ENCODE measurements at regions not wholly inside any gene's neighbourhood (a gene's known extent, or its start where the extent isn't known, plus 50 kb on each side); places are given as distances from the start of the nearest gene placed in this dataset.
"Not testable (repeated sequence)": the region's sequence is repeated elsewhere in the genome, so short reads cannot be mapped to it uniquely, and the experiment has no call there.

DNA sequence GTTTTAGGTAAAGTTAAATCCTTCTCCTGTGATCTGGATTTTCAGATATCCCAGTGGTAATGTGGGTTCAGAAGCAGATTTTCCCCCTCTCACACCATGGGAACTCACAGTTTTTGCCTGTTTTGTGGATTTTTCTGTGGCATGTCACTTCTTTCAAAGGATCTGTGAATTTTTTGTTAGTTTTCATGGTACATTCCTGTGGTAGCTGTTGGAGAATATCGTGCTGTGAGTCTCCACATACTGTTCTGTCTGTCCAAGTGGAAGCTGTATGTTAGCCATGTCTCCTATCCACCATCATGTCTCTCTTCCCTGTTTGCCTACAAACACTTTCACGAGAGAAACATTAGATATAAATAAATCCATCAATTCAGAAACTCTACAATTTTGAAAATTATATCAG lies 378.7 kb upstream of the ADGRB3 start:
- DNase-seq (ENCODE audit: low spot score) = no peak
- H3K9me3 Mint-ChIP-seq = peaks cover 37% of the 10 kb centered on the region
- no peaks in the 10 kb centered on the region for H3K36me3 Mint-ChIP-seq (ENCODE audit: low read depth)

DNA sequence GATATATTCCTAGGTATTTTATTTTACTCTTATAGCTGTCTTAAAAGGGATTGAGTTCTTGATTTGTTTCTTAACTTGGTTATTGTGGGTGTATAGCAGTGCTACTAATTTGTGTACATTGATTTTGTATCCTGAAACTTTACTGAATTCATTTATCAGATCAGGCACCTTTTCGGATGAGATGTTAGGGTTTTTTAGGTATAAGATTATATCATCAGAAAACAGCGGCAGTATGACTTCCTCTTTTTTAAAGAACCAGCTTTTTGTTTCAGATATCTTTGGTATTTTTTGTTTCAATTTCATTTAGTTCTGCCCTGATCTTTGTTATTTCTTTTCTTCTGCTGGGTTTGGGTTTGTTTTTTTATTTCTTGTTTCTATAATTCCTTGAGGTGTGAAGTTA lies 382.4 kb upstream of the ADGRB3 start:
- H3K4me1 Mint-ChIP-seq (ENCODE audit: low read depth) = no peaks in the 10 kb centered on the region
- DNase-seq (ENCODE audit: low spot score) = no peak
- no peak overlapping the region for H3K27ac Mint-ChIP-seq
- H3K9me3 Mint-ChIP-seq = peaks cover 26% of the 10 kb centered on the region
- no peak overlapping the region for H3K4me3 Mint-ChIP-seq (ENCODE audit: low read depth)
- intact Hi-C loops (cut with micrococcal nuclease) = no loop called here
- no peaks in the 10 kb centered on the region for H3K36me3 Mint-ChIP-seq (ENCODE audit: low read depth)
- H3K27me3 Mint-ChIP-seq (ENCODE audit: low read depth) = no peaks in the 10 kb centered on the region

More for the DNA sequence above, 378.7 kb upstream of the ADGRB3 start:
- intact Hi-C loops (cut with micrococcal nuclease) = no loop called here
- Mint-ChIP-seq H3K4me3 (ENCODE audit: low read depth) (no peak overlapping the region), H3K27ac (no peak overlapping the region), H3K27me3 (ENCODE audit: low read depth) (no peaks in the 10 kb centered on the region), H3K4me1 (ENCODE audit: low read depth) (no peaks in the 10 kb centered on the region)

DNA sequence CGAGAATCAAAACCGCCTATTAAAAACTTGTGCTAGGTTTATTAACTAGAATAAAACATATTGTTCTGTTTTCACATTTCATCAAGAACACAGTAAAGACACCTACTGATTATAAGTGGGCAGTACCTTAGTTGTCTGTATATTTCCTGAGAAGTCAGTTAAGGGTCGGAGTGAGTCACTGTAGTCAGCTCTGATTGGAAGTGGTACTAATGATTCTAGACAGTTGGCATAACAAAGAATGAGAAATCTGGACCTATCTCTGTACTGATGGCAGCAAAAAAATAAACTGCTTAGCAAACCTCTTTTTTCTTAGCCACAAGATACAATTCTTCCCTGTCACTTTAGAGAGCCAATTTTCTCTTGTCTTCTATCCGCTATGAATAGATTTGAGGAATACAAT lies 387.3 kb upstream of the ADGRB3 start:
- Mint-ChIP-seq H3K36me3 (ENCODE audit: low read depth) (no peaks in the 10 kb centered on the region), H3K4me1 (ENCODE audit: low read depth) (no peaks in the 10 kb centered on the region), H3K4me3 (ENCODE audit: low read depth) (no peak overlapping the region), H3K27me3 (ENCODE audit: low read depth) (no peaks in the 10 kb centered on the region), H3K27ac (no peak overlapping the region), H3K9me3 (peaks cover 14% of the 10 kb centered on the region)
- intact Hi-C loops (cut with micrococcal nuclease) = no loop called here
- no peak for DNase-seq (ENCODE audit: low spot score)

DNA sequence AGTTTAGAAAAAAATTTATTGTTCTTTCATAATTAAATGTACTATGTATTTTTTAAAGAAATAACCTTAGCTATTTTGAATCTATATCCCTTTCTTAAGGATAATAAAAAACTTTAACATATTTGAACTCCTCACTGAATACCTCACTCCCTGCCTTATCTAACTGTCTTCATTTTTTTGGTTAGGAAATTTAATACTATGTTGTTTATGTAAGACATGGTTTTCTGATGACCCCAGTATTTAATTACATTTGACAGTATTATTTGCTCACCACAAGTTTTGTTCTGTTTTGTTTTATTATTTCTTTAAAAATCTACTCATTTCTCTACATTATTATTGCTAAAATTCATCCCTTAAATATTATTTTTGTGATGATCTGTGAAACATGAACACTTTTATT lies 394.4 kb upstream of the ADGRB3 start:
- Mint-ChIP-seq H3K4me3 (ENCODE audit: low read depth) (no peak overlapping the region), H3K36me3 (ENCODE audit: low read depth) (no peaks in the 10 kb centered on the region), H3K9me3 (peaks cover 14% of the 10 kb centered on the region), H3K4me1 (ENCODE audit: low read depth) (no peaks in the 10 kb centered on the region), H3K27me3 (ENCODE audit: low read depth) (no peaks in the 10 kb centered on the region), H3K27ac (no peak overlapping the region)
- intact Hi-C loops (cut with micrococcal nuclease) = no loop called here
- no peak for DNase-seq (ENCODE audit: low spot score)

DNA sequence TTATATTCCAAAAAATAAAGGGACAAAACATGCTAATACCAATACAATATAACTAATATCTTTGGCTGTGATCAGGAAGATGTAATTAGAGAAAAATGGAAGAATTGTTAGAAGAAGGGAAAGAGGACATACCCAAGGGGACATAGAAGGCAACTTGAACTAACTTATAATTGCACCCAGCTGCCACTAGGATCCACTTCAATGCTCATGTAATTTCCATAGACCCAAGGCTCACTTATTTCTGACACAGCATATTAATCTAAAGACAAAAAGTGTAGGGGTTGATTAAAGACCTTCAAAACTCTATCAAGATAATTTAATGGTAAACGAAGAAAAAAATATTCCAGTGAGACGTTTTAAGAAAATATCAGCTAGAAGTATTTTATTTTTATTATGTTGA lies 396.0 kb upstream of the ADGRB3 start:
- Mint-ChIP-seq H3K9me3 (peaks cover 7% of the 10 kb centered on the region), H3K4me1 (ENCODE audit: low read depth) (no peaks in the 10 kb centered on the region)

DNA sequence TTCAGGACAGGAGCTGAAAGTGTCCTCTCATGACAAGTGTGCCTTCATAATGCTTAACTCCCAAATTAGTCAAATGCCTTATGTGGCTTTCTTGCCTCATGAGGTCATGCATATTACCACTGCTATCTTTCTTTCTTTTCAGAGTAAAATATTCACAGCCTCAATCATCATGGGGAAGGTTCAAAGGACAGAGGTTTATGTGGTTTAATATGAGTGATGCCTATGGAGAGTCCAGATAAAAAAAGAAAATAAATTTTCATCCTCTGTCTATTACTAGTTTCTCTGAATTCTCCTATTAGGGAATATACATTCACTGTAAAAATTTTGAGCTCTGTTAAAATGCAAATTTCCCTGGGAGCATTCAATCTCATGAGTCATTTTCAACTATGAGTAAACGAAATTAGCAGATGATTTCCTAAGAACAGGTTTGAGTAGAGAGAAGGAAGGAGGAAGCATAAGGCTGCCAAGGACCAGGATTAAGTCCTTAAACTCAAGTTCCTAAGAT lies 396.9 kb upstream of the ADGRB3 start:
- no peak for DNase-seq (ENCODE audit: low spot score)
- Mint-ChIP-seq H3K27ac (no peak overlapping the region), H3K9me3 (peaks cover 8% of the 10 kb centered on the region), H3K27me3 (ENCODE audit: low read depth) (no peaks in the 10 kb centered on the region), H3K4me1 (ENCODE audit: low read depth) (no peaks in the 10 kb centered on the region), H3K36me3 (ENCODE audit: low read depth) (no peaks in the 10 kb centered on the region), H3K4me3 (ENCODE audit: low read depth) (no peak overlapping the region)
- intact Hi-C loops (cut with micrococcal nuclease) = no loop called here

More for the DNA sequence above, 396.0 kb upstream of the ADGRB3 start:
- Mint-ChIP-seq H3K27ac (no peak overlapping the region), H3K27me3 (ENCODE audit: low read depth) (no peaks in the 10 kb centered on the region), H3K4me3 (ENCODE audit: low read depth) (no peak overlapping the region), H3K36me3 (ENCODE audit: low read depth) (no peaks in the 10 kb centered on the region)
- no peak for DNase-seq (ENCODE audit: low spot score)
- intact Hi-C loops (cut with micrococcal nuclease) = no loop called here

DNA sequence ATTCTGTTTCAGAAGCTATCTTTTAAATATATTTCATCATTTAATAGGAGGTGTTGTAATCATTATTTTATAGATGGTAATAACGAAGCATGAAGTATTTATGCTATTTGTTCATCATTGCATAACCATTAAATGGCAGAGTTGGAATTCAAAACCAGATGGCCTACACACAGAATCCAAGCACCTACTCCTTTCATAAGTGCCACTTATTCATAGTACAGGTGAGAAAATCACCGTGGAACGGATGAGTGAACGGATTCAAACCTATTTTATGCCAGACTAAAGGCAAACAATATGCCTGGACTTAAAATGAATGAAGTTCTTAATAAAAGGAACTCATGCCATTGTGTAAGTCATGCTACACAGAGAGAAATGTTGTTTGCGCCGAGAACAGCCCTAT lies 397.9 kb upstream of the ADGRB3 start:
- no peaks in the 10 kb centered on the region for H3K27me3 Mint-ChIP-seq (ENCODE audit: low read depth)
- intact Hi-C loops (cut with micrococcal nuclease) = no loop called here
- no peaks in the 10 kb centered on the region for H3K4me1 Mint-ChIP-seq (ENCODE audit: low read depth)
- H3K36me3 Mint-ChIP-seq (ENCODE audit: low read depth) = no peaks in the 10 kb centered on the region
- peaks cover 3% of the 10 kb centered on the region for H3K9me3 Mint-ChIP-seq
- DNase-seq (ENCODE audit: low spot score) = no peak
- no peak overlapping the region for H3K27ac Mint-ChIP-seq
- no peak overlapping the region for H3K4me3 Mint-ChIP-seq (ENCODE audit: low read depth)

DNA sequence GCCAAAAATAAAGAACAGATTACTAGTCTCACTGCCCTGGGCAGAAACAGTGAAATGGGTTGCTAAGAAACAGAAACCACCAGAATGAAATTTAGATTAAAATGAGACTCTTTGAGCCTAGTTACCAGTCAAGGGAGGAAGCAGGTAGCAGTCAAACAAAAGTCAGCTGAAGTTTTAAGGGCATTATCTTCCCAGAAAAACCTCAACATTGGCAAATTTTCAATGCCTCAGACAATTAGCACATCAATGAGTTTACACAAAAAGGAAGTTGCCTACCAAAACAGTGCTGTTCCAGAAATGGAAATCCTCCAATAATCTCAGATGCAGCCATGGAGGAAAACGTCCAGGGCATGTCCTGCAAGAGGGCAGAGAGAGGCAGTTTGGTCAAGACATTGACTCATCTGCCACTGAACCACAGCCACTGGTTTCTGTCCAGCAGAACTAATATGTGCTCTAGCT lies 399.7 kb upstream of the ADGRB3 start:
- H3K9me3 Mint-ChIP-seq = peaks cover 3% of the 10 kb centered on the region
- H3K36me3 Mint-ChIP-seq (ENCODE audit: low read depth) = no peaks in the 10 kb centered on the region
- H3K27me3 Mint-ChIP-seq (ENCODE audit: low read depth) = no peaks in the 10 kb centered on the region
- H3K4me3 Mint-ChIP-seq (ENCODE audit: low read depth) = no peak overlapping the region
- intact Hi-C loops (cut with micrococcal nuclease) = no loop called here
- DNase-seq (ENCODE audit: low spot score) = no peak
- H3K27ac Mint-ChIP-seq = no peak overlapping the region
- H3K4me1 Mint-ChIP-seq (ENCODE audit: low read depth) = no peaks in the 10 kb centered on the region

DNA sequence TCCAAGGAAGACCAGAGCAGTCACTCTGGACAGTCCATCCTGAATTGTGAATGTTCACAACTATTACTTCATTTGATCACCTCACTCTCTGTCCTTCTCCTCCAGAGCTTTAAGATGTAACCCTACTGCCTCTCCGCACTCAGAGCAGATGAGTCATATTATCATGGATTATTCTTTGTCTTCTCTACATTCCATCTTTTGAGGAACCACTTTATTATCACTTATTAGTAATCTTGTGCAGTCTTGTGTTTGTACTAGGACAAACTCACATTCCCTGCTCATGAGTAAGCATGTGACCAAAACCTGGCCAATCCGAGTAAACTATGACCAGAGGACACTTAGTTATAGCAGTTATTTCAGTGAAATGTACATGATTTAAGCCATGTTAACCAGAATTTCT lies 401.5 kb upstream of the ADGRB3 start:
- H3K4me3 Mint-ChIP-seq (ENCODE audit: low read depth) = no peak overlapping the region
- intact Hi-C loops (cut with micrococcal nuclease) = no loop called here
- H3K9me3 Mint-ChIP-seq = peaks cover 3% of the 10 kb centered on the region
- no peaks in the 10 kb centered on the region for H3K27me3 Mint-ChIP-seq (ENCODE audit: low read depth)
- no peak overlapping the region for H3K27ac Mint-ChIP-seq
- no peaks in the 10 kb centered on the region for H3K4me1 Mint-ChIP-seq (ENCODE audit: low read depth)
- no peak for DNase-seq (ENCODE audit: low spot score)
- H3K36me3 Mint-ChIP-seq (ENCODE audit: low read depth) = no peaks in the 10 kb centered on the region

DNA sequence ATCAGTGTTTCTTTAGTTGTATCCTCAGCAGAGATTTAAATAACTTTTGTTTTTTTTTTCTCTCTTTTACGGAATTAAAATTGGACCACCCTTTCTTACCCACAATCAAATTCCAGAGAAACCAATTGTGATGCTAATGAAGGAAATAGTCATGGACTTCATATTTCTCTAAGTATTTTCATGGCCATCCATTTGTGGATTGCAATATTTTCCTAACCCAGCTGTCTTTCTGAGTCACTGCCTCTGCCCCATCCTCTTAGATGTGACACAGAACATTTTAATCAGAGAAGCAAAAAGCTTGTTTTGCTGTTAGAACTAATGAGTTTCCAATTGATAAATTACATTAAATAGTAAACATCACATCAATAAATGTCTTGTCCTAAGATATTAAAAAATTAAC lies 405.5 kb upstream of the ADGRB3 start:
- H3K27me3 Mint-ChIP-seq (ENCODE audit: low read depth) = no peaks in the 10 kb centered on the region

DNA sequence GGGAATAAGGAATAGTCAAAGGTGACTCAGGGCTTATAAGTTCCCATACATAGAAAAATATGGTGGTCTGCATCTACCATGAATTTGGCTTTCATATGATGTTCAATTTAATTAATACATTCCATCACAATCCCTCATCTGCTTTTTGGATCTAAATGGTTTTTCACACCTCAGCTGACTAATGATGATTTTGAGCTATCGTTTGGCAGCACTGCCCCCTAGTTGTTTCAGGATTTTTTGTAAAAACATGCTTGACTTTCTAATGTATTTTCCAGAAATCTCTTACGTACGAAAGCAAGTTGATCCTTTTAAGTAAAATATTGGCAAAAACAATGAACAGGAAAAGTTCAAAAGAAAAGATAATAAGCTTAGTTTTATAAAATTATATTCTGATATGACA lies 408.6 kb upstream of the ADGRB3 start:
- no peak for DNase-seq (ENCODE audit: low spot score)
- Mint-ChIP-seq H3K9me3 (peaks cover 16% of the 10 kb centered on the region), H3K4me3 (ENCODE audit: low read depth) (no peak overlapping the region), H3K27me3 (ENCODE audit: low read depth) (no peaks in the 10 kb centered on the region), H3K27ac (no peak overlapping the region), H3K36me3 (ENCODE audit: low read depth) (no peaks in the 10 kb centered on the region), H3K4me1 (ENCODE audit: low read depth) (no peaks in the 10 kb centered on the region)
- intact Hi-C loops (cut with micrococcal nuclease) = no loop called here

More for the DNA sequence above, 405.5 kb upstream of the ADGRB3 start:
- no peak for DNase-seq (ENCODE audit: low spot score)
- Mint-ChIP-seq H3K36me3 (ENCODE audit: low read depth) (no peaks in the 10 kb centered on the region), H3K9me3 (peaks cover 16% of the 10 kb centered on the region), H3K4me1 (ENCODE audit: low read depth) (no peaks in the 10 kb centered on the region), H3K27ac (no peak overlapping the region), H3K4me3 (ENCODE audit: low read depth) (no peak overlapping the region)
- intact Hi-C loops (cut with micrococcal nuclease) = no loop called here

DNA sequence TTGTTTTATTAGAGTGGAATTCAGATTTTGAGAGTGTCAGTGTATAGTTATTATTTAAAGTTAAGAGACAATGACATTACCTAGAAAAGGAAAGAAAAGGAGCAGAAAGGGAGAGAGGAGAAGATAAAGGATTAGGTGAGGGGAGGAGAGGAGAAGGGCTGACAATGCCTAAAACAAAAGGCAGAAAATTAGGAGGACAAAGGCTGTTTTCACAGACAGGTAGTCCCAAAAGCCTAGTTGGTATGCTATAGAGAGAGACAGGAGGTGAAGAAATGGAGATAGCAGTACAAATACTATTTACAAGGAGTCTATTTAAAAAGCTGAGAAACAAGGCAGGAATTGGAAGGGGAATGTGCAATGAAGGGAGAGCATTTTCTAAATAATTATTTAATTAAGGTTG lies 409.4 kb upstream of the ADGRB3 start:
- Mint-ChIP-seq H3K4me3 (ENCODE audit: low read depth) (no peak overlapping the region), H3K36me3 (ENCODE audit: low read depth) (no peaks in the 10 kb centered on the region), H3K4me1 (ENCODE audit: low read depth) (no peaks in the 10 kb centered on the region), H3K9me3 (peaks cover 16% of the 10 kb centered on the region), H3K27ac (no peak overlapping the region), H3K27me3 (ENCODE audit: low read depth) (no peaks in the 10 kb centered on the region)
- intact Hi-C loops (cut with micrococcal nuclease) = no loop called here
- DNase-seq (ENCODE audit: low spot score) = no peak

DNA sequence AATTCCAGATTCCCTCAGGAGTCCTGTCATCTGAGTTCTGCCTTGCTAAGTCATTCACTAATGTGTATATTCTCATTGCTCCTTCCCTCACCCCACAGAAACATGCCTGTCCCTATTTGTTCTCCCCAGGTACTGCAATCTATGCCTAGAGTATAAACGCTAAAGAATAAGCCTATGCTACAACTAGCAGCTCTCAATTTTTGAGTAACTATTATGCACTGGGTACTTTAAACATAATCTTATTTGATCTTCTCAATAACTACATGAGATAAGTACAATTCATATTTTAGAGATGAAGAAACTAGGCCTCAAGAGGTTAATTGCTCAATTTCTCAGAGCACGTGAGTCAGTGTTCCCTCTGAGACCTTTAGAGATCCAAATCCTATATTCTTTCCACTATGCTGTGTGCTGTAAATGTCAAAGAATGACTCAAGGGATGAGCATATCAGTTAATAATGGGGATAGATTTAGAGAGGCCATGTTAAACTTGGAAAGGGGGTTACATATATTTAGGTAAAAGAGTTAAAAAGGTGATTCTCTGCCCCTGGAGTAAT lies 423.8 kb upstream of the ADGRB3 start:
- Mint-ChIP-seq H3K4me3 (ENCODE audit: low read depth) (no peak overlapping the region), H3K4me1 (ENCODE audit: low read depth) (no peaks in the 10 kb centered on the region), H3K36me3 (ENCODE audit: low read depth) (no peaks in the 10 kb centered on the region), H3K9me3 (peaks cover 43% of the 10 kb centered on the region), H3K27me3 (ENCODE audit: low read depth) (no peaks in the 10 kb centered on the region), H3K27ac (no peak overlapping the region)
- intact Hi-C loops (cut with micrococcal nuclease) = no loop called here
- DNase-seq (ENCODE audit: low spot score) = no peak

DNA sequence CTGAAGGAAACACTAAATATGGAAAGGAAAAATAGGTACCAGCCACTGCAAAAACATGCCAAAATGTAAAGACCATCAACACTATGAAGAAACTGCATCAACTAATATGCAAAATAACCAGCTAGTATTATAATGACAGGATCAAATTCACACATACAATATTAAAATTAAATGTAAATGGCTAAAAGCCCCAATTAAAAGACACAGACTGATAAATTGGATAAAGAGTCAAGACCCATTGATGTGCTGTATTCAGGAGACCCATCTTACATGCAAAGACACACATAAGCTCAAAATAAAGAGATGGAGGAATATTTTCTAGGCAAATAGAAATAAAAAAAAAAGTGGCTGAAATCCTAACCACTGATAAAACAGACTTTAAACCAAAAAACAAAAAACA lies 427.5 kb upstream of the ADGRB3 start:
- H3K4me1 Mint-ChIP-seq (ENCODE audit: low read depth); H3K27me3 Mint-ChIP-seq (ENCODE audit: low read depth); H3K27ac Mint-ChIP-seq; H3K4me3 Mint-ChIP-seq (ENCODE audit: low read depth); DNase-seq (ENCODE audit: low spot score); intact Hi-C loops (cut with micrococcal nuclease); H3K36me3 Mint-ChIP-seq (ENCODE audit: low read depth): not testable (repeated sequence)
- peaks cover 28% of the 10 kb centered on the region for H3K9me3 Mint-ChIP-seq
